ENCODE measurements at regions not wholly inside any gene's neighbourhood (a gene's known extent, or its start where the extent isn't known, plus 50 kb on each side); places are given as distances from the start of the nearest gene placed in this dataset.

GRCh38 chr6:15793288-15793687 is 130.5 kb upstream of the DTNBP1 start:
- no peak for DNase-seq (ENCODE audit: low spot score)
- TF ChIP-seq, protein P1, sequence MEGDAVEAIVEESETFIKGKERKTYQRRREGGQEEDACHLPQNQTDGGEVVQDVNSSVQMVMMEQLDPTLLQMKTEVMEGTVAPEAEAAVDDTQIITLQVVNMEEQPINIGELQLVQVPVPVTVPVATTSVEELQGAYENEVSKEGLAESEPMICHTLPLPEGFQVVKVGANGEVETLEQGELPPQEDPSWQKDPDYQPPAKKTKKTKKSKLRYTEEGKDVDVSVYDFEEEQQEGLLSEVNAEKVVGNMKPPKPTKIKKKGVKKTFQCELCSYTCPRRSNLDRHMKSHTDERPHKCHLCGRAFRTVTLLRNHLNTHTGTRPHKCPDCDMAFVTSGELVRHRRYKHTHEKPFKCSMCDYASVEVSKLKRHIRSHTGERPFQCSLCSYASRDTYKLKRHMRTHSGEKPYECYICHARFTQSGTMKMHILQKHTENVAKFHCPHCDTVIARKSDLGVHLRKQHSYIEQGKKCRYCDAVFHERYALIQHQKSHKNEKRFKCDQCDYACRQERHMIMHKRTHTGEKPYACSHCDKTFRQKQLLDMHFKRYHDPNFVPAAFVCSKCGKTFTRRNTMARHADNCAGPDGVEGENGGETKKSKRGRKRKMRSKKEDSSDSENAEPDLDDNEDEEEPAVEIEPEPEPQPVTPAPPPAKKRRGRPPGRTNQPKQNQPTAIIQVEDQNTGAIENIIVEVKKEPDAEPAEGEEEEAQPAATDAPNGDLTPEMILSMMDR (IDR thresholded peaks at IDR 0.05; ENCODE audit: borderline replicate concordance, control extremely low read depth, extremely low read depth, insufficient read depth, missing control alignments): no peak
- in situ Hi-C loops (cut with MboI; ENCODE audit: low sequenced_read_pairs, unreplicated experiment): no loop called here

- DNase-seq (ENCODE audit: low spot score): no peak
- TF ChIP-seq, protein P1 (IDR thresholded peaks at IDR 0.05; ENCODE audit: borderline replicate concordance, control extremely low read depth, extremely low read depth, insufficient read depth, missing control alignments): no peak
- in situ Hi-C loops (cut with MboI; ENCODE audit: low sequenced_read_pairs, unreplicated experiment): no loop called here
These were observed 130.0 kb upstream of the DTNBP1 start for GRCh38 chr6:15792842-15793241.

- no peak for DNase-seq (ENCODE audit: low spot score)
- in situ Hi-C loops (cut with MboI; ENCODE audit: low sequenced_read_pairs, unreplicated experiment): no loop called here
- TF ChIP-seq, protein P1 (IDR thresholded peaks at IDR 0.05; ENCODE audit: borderline replicate concordance, control extremely low read depth, extremely low read depth, insufficient read depth, missing control alignments): no peak
These were observed 128.8 kb upstream of the DTNBP1 start for GRCh38 chr6:15791448-15792181.

GRCh38 chr6:15790116-15790515 is 127.3 kb upstream of the DTNBP1 start:
- TF ChIP-seq, protein P1 (IDR thresholded peaks at IDR 0.05; ENCODE audit: borderline replicate concordance, control extremely low read depth, extremely low read depth, insufficient read depth, missing control alignments): no peak
- in situ Hi-C loops (cut with MboI; ENCODE audit: low sequenced_read_pairs, unreplicated experiment): no loop called here
- no peak for DNase-seq (ENCODE audit: low spot score)

GRCh38 chr6:15786846-15787245 is 124.0 kb upstream of the DTNBP1 start:
- no peak for DNase-seq (ENCODE audit: low spot score)
- in situ Hi-C loops (cut with MboI; ENCODE audit: low sequenced_read_pairs, unreplicated experiment): no loop called here
- TF ChIP-seq, protein P1 (IDR thresholded peaks at IDR 0.05; ENCODE audit: borderline replicate concordance, control extremely low read depth, extremely low read depth, insufficient read depth, missing control alignments): no peak

- no peak for DNase-seq (ENCODE audit: low spot score)
- in situ Hi-C loops (cut with MboI; ENCODE audit: low sequenced_read_pairs, unreplicated experiment): no loop called here
- TF ChIP-seq, protein P1 (IDR thresholded peaks at IDR 0.05; ENCODE audit: borderline replicate concordance, control extremely low read depth, extremely low read depth, insufficient read depth, missing control alignments): no peak
These were observed 120.7 kb upstream of the DTNBP1 start for GRCh38 chr6:15783484-15783883.

Measured in GM13976 (cell line).